Neural progenitor cell (in vitro differentiated cells): ENCODE measurements at regions not wholly inside any gene's neighbourhood (a gene's known extent, or its start where the extent isn't known, plus 50 kb on each side); places are given as distances from the start of the nearest gene placed in this dataset.

ENCODE experiments used
- DNase-seq: peaks from one replicate; pipeline ENCODE4 v3.0.0-alpha.2; 2016; ENCODE audit warnings: low spot score
- H2AFZ ChIP-seq: fragments of 200-600 bp; sonication (generic); replicated peaks from 2 replicates; pipeline ENCODE4 v1.6.1; 2016; ENCODE audit warnings: antibody characterized with exemption
- H3F3A ChIP-seq: fragments of 200-600 bp; sonication (generic); 2 replicates; pipeline ENCODE4 v1.6.1; 2016; ENCODE audit warnings: antibody characterized with exemption, low read depth
- H3K27ac ChIP-seq: fragments of 200-600 bp; sonication (generic); 2 replicates; pipeline ENCODE4 v1.5.1; 2016; ENCODE audit warnings: mild to moderate bottlenecking
- H3K27me3 ChIP-seq: fragments of 200-600 bp; sonication (generic); 2 replicates; pipeline ENCODE4 v1.6.1; 2016; ENCODE audit warnings: mild to moderate bottlenecking, moderate library complexity
- H3K36me3 ChIP-seq: fragments of 200-600 bp; sonication (generic); 2 replicates; pipeline ENCODE4 v1.5.1; 2016
- H3K4me1 ChIP-seq: fragments of 200-600 bp; sonication (generic); 2 replicates; pipeline ENCODE4 v1.6.1; 2016; ENCODE audit warnings: mixed run types
- H3K4me2 ChIP-seq: fragments of 200-600 bp; sonication (generic); 2 replicates; pipeline ENCODE4 v1.6.1; 2016
- H3K4me3 ChIP-seq: fragments of 200-600 bp; sonication (generic); 2 replicates; pipeline ENCODE4 v1.5.1; 2016
- H3K79me2 ChIP-seq: fragments of 200-600 bp; sonication (generic); 2 replicates; pipeline ENCODE4 v1.6.1; 2016; ENCODE audit warnings: low read depth
- H3K9ac ChIP-seq: fragments of 200-600 bp; sonication (generic); 2 replicates; pipeline ENCODE4 v1.6.1; 2016
- H3K9me3 ChIP-seq: fragments of 200-600 bp; sonication (generic); 2 replicates; pipeline ENCODE4 v1.5.1; 2016; ENCODE audit warnings: low read depth
- H4K20me1 ChIP-seq: fragments of 200-600 bp; sonication (generic); 2 replicates; pipeline ENCODE4 v1.6.1; 2016; ENCODE audit warnings: low read depth
- H3K27ac Mint-ChIP-seq: 3 replicates; pipeline ENCODE4 v1.8.0; 2021; ENCODE audit warnings: mixed read lengths
- H3K27me3 Mint-ChIP-seq: 2 replicates; pipeline ENCODE4 v1.8.0; 2022; ENCODE audit warnings: low read depth, mild to moderate bottlenecking, inconsistent platforms, moderate library complexity, mixed read lengths; ENCODE audit not compliant: insufficient read depth
- H3K36me3 Mint-ChIP-seq: 3 replicates; pipeline ENCODE4 v1.8.0; 2021; ENCODE audit warnings: mixed read lengths
- H3K4me1 Mint-ChIP-seq: 3 replicates; pipeline ENCODE4 v1.8.0; 2021; ENCODE audit warnings: mixed read lengths
- H3K4me3 Mint-ChIP-seq: 3 replicates; pipeline ENCODE4 v1.8.0; 2021; ENCODE audit warnings: mild to moderate bottlenecking, moderate library complexity, mixed read lengths
- H3K9me3 Mint-ChIP-seq: 3 replicates; pipeline ENCODE4 v1.8.0; 2020; ENCODE audit warnings: mixed read lengths
- CTCF ChIP-seq: fragments of 200-600 bp; sonication (generic); IDR thresholded peaks from 2 replicates; pipeline ENCODE4 v1.5.1; 2017; ENCODE audit warnings: antibody characterized with exemption, mild to moderate bottlenecking
- EZH2 ChIP-seq: fragments of 200-600 bp; sonication (generic); IDR thresholded peaks from 2 replicates; pipeline ENCODE4 v1.6.1; 2017; ENCODE audit warnings: antibody characterized with exemption, mild to moderate bottlenecking, moderate library complexity
- EZH2phosphoT487 ChIP-seq: fragments of 200-600 bp; sonication (generic); IDR thresholded peaks from 2 replicates; pipeline ENCODE4 v1.6.1; 2017; ENCODE audit warnings: antibody characterized with exemption

GRCh38 chr2:180497621-180498152 lies 482.7 kb upstream of the UBE2E3 start:
- Histone ChIP-seq H4K20me1 (no peaks in the 10 kb centered on the region), H3K4me2 (no peak overlapping the region), H3K27ac (no peak overlapping the region), H3K4me3 (no peak overlapping the region), H3F3A (no peaks in the 10 kb centered on the region), H3K9ac (no peak overlapping the region), H3K27me3 (no peaks in the 10 kb centered on the region), H3K36me3 (no peaks in the 10 kb centered on the region), H3K9me3 (no peaks in the 10 kb centered on the region), H3K79me2 (no peaks in the 10 kb centered on the region), H2AFZ (no peak overlapping the region), H3K4me1 (no peaks in the 10 kb centered on the region)
- no peak for TF ChIP-seq EZH2
- TF ChIP-seq EZH2phosphoT487: no peak
- TF ChIP-seq CTCF: no peak
- no peak overlapping the region for H3K27ac Mint-ChIP-seq
- H3K27me3 Mint-ChIP-seq: no peaks in the 10 kb centered on the region
- no peak overlapping the region for H3K4me3 Mint-ChIP-seq
- H3K4me1 Mint-ChIP-seq: no peaks in the 10 kb centered on the region
- DNase-seq: no peak
- no peaks in the 10 kb centered on the region for H3K36me3 Mint-ChIP-seq
- peaks cover 9% of the 10 kb centered on the region for H3K9me3 Mint-ChIP-seq

GRCh38 chr2:180495606-180496005 lies 484.8 kb upstream of the UBE2E3 start:
- Histone ChIP-seq H2AFZ (no peak overlapping the region), H3K4me1 (no peaks in the 10 kb centered on the region), H3K9ac (no peak overlapping the region), H3F3A (no peaks in the 10 kb centered on the region), H4K20me1 (no peaks in the 10 kb centered on the region), H3K79me2 (no peaks in the 10 kb centered on the region), H3K27ac (no peak overlapping the region), H3K36me3 (no peaks in the 10 kb centered on the region), H3K27me3 (no peaks in the 10 kb centered on the region), H3K4me3 (no peak overlapping the region), H3K9me3 (no peaks in the 10 kb centered on the region), H3K4me2 (no peak overlapping the region)
- Mint-ChIP-seq H3K4me1 (no peaks in the 10 kb centered on the region), H3K36me3 (no peaks in the 10 kb centered on the region), H3K9me3 (peaks cover 9% of the 10 kb centered on the region), H3K27me3 (peaks cover 3% of the 10 kb centered on the region), H3K27ac (no peak overlapping the region), H3K4me3 (no peak overlapping the region)
- TF ChIP-seq EZH2phosphoT487 (no peak), CTCF (no peak), EZH2 (no peak)
- DNase-seq: no peak

- Mint-ChIP-seq H3K9me3 (peaks cover 6% of the 10 kb centered on the region), H3K36me3 (no peaks in the 10 kb centered on the region), H3K27me3 (peaks cover 3% of the 10 kb centered on the region), H3K4me3 (no peak overlapping the region), H3K4me1 (no peaks in the 10 kb centered on the region), H3K27ac (no peak overlapping the region)
- H3K4me3 ChIP-seq: no peak overlapping the region
- TF ChIP-seq EZH2 (no peak), CTCF (no peak), EZH2phosphoT487 (no peak)
- H3K79me2 ChIP-seq: no peaks in the 10 kb centered on the region
- no peaks in the 10 kb centered on the region for H4K20me1 ChIP-seq
- no peaks in the 10 kb centered on the region for H3F3A ChIP-seq
- no peak overlapping the region for H3K4me2 ChIP-seq
- no peak overlapping the region for H2AFZ ChIP-seq
- DNase-seq: no peak
- H3K9me3 ChIP-seq: no peaks in the 10 kb centered on the region
- H3K27me3 ChIP-seq: no peaks in the 10 kb centered on the region
- no peak overlapping the region for H3K27ac ChIP-seq
- H3K9ac ChIP-seq: no peak overlapping the region
- H3K4me1 ChIP-seq: no peaks in the 10 kb centered on the region
- no peaks in the 10 kb centered on the region for H3K36me3 ChIP-seq
Measured at GRCh38 chr2:180494286-180494685, 486.1 kb upstream of the UBE2E3 start.
